CD4-positive, alpha-beta T cell treated with Interleukin-4 for 4 hours (primary cell): ENCODE measurements at regions not wholly inside any gene's neighbourhood (a gene's known extent, or its start where the extent isn't known, plus 50 kb on each side); places are given as distances from the start of the nearest gene placed in this dataset.
A peak's percentile ranks its signal among the peaks of the same experiment; 100 is the strongest.

Source experiments
- DNase-seq: peaks from one replicate; pipeline ENCODE4 v3.0.0-alpha.2; 2020

GRCh38 chr5:135203019-135203418, 169.0 kb upstream of the PITX1 start:
- DNase-seq: no peak

- DNase-seq: no peak
Measured at GRCh38 chr5:135199919-135200318, 165.9 kb upstream of the PITX1 start.

DNA sequence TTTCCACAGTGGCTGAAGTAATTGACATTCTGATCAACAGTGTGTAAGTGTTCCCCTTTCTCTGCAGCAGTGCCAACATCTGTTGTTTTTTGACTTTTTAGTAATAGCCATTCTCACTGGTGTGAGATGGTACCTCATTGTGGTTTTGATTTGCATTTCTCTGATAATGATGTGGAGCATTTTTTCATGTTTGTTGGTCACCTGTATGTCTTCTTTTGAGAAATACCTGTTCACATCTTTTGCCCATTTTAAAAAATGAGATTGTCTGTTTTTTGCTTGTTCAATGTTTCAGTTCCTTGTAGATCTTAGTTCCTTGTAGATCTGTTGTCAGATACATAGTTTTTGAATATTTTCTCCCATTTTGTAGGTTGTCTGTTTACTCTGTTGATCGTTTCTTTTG, 162.5 kb upstream of the PITX1 start:
- no peak for DNase-seq

DNA sequence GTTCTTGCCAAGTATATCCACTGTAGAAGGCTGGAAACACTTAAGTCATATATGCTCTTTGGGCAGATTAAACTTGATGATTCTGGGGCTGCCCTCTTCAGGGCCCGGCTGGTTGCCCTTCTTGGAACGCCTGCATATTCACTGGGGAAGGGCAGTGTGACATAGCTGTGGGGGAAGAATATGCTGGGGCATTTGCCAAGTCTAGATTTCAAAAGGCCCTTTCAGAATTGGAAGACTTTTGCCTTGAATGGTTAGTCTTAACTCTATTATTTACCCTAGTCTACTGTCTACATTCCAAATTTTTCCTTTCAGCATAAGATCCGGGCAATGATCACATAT, 161.2 kb upstream of the PITX1 start:
- DNase-seq: no peak

- no peak for DNase-seq
Measured at GRCh38 chr5:135194573-135195269, 160.7 kb upstream of the PITX1 start.

- DNase-seq: no peak
Measured at GRCh38 chr5:135194126-135194488, 160.1 kb upstream of the PITX1 start.

DNA sequence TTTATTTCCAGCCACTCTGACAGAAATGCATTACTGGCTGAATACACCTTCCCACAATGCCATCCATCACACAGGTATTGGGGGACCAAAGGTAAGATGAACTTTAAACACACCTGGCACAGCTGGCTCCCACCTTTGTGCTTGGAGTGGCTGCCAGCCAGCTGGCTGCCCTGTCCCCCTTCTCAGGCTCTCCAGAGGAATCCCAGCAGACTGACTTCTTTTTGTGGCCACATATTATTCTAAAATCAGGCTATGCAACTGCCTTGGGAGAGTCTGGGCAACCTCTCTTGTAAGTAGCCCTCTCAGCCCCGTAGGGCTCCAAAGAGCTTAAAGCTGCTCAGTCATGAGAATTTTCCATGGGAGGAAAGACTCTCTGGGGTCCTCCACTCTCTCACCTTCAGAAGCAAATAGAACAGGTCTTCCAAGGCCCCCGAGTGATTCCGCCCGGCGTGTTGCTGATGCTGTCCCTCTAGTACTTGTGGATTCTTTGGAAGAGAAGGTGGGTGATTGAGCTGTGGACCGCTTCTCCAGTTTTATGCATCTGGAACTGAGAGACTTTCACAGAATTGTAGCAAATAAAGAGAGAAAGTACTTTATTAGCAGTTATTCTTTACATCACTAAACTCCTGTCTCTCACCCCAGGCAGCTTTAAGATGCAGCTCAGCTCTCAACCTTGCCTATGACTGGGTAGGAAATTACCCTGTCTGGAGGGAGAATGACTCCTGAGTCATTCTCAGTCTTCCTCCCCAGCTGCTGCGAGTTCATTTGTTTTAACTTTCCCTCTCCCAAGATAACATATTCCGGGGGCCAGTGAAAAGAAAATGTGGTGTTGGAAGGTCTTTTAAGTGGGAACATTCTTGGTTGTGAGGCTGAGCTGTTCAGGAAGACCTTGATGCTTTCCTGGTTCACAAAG, 159.4 kb upstream of the PITX1 start:
- no peak for DNase-seq

DNA sequence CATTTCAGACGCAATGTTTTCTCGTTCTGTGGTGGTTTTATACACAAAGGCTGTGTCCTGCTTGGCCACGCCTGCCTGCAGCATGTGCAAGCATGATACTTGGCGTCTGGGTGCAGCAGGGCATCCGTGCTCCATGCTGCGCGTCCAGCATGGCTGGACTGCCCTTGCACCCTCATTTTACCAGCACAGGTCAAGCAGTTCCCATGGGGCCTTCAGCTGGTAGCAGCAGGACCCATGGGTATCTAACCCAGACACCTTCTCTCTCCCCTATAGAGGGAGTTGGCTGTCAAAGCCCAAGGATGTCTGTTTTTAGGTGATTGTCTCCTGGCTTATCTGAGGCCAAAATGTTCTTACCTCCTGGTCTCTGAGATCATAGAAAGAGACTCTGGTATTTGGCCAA, 158.3 kb upstream of the PITX1 start:
- DNase-seq: no peak

DNA sequence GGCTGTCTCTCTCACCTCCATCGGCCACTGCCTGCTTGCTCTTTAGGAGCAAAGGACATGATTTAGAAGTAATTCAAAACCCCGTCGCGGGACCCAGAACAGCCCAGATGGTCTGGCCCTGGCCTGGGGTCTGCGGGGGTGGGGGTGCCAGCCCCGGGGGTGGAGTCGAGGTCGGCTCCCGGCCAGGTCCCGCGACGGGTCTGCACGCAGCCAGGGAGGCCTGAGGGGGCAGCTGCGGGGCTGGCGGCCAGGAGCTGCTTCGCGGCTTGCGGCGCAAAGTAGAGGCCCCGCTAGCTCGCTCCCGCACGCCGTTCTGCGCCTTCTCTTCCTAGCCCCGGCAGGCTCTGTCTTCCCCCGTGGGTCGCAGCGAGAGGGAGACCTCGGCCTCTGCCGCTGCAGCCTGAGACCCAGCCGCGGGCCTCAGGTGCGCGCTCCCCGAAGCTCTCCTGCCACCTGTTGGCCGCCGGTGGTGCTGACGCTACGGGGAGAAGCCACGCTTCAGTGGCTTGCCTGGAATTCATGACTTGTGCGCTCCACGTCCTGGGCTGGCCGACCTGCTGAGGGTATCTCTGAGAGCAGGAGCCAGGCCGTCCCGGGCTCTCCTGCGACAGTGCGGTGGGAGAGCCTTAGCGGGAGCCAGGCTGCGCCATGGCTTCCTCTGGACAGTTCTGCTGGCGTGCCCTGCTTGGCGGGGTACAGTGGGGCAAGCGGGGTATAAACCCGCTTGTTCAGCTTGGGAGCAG, 157.2 kb upstream of the PITX1 start:
- DNase-seq: peak; percentile 43

DNA sequence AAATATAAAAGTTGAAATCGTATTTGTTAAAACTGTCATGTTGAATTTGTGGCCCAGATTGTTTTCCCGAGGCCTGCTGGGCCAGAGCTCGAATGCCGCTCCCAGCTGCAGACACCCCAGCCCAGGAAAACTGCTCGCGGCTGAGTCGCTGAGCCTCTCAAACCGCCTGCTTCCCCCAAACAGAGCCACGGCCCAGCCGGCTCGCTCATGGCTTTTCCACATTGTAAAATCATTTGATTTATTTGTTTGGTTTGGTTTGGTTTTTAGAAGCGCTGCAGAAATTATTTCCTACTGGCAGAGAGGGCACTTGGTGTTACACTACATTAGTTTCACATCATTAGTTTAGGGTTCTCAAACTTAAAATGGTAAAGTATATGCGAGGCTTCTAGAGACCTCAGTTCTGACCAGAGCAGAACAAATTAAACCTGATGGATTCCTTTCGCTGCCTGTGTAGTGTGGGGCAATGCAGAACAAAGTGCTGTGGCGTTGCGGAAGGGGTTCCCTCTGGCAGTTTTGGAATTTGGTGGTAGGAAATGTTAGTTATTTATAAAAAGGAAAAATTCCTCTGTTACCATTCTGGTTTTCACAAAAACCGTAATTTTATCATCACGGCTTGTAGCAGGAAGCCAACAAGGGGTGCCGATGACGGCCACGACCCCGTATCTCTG, 156.5 kb upstream of the PITX1 start:
- DNase-seq: no peak

DNA sequence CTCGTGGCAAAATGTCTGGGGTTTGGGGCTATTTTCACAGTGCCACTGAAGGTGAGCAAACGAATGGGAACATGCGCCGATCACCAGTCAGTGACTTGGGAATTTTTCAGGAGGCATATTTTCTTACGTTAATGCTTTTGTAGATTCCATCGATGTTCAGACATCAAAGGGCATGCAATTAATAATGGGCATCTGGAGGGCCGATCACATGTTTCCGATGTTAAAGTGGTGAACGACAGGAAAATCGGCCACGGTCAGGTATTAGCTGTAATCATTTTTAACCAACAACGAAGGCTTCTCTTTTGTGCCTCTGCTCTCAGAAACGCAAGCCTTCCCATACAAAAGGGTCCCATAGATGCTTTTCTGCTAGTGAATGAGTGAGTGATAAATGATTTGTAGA, 155.0 kb upstream of the PITX1 start:
- DNase-seq: no peak

DNA sequence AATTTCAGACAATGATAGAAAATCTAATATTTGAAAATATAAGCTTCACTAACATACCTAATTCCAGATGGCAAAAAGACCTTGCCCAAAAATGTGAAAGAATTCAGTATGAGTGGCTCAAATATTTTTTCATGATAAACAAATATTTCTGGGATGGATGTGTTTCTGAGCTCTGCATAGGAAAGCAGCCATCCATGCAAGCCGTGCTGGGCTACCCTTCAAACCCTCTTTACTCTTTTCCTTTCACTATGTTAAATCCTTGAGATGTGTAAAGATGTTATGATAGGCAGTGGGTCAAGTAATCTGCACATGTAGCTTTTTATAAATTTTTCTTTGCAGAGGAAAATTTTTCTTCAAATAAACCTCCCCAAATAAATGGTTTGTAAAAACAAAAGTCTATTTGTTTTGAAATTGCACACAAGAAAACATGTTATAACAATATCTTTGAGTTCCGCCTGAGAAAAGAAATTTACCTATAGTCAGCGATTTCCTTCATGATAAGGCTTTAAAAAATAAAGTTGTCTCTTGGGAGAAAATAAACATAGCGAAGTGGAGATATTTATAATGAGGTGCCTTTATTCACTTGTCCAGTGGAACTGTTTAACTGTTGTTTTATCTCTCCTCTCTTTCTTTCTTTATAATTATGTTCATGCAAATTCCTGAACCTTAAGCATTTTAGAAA, 154.3 kb upstream of the PITX1 start:
- DNase-seq: no peak

DNA sequence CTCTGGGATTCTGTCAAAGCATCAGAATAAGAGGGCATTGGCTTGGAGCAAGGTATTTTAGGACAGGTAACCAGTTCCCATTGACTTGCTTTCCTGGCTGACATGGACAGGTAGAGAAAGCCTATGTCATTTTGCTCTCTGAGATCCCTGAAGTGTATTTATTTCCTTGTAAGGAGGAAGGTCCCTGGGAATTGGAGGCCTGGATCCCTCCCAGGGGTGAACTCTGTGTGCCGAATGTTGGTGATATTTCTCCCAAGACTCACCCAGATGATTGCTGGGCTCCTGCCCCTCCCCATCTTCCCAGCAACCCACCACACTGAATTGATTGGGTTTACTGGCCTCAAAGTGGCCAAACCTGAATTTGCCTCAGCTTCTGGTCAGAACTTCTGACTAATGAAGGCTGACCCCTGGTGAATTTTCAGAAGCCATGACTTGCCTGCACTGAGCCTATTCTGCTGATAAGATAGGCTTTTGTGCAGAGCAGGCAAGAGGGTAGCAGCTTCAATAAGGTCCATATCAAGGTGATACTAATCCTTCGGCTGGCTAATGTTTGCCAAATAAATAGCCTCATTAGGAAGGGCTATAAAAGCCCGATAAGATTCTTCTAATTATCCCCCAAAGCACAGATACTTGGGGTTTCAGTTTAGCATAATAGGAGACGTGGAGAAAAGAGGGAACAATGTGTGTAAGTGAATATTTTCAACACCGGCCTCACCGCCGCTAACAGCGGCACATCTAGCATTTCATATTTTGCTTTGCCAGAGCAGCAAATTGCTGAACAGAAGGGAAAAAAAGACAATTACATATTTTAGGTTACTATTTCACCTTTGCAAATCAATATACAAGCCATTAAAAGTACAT, 152.9 kb upstream of the PITX1 start:
- DNase-seq: no peak

GRCh38 chr5:135185481-135186065, 151.5 kb upstream of the PITX1 start:
- no peak for DNase-seq

DNA sequence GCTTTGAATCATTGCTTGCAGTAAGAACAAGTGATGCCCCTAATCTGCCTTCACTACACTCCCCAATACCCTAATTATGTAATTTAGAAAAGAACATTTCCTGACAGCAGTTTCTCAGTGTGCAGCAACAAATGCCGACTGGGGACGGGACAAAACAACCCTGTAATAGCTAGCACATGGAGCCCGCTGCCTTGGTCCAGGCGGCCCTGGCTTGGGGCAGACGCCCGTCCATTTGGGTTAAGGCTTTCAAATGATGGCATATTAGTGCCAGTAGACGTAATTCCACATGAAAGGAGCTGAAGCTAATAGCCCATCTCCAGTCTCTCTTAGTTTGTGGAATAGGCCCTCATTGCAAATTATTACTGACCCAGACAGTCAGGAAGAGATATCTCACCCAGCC, 150.6 kb upstream of the PITX1 start:
- no peak for DNase-seq

DNA sequence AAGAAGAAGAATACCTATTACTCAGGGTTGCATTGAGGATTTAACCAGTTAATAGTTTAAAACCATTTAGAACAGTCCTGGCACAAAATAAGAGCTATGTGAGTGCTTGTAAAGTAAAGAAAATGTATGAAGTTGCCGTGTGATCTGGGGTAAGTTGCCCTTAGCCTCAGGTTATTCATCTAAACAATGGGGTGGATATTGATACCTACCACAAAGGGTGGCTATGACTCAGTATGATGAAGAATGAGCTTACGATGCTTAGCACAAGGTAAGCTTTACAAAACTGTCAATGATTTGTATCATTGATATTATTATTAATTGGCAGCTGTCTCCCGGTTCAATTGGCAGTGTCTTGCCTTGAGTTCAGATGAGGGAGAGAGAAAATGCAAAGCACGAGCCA, 149.4 kb upstream of the PITX1 start:
- DNase-seq: no peak

GRCh38 chr5:135182675-135183074, 148.6 kb upstream of the PITX1 start:
- no peak for DNase-seq

- DNase-seq: no peak
Measured at GRCh38 chr5:135181653-135182052, 147.6 kb upstream of the PITX1 start.

DNA sequence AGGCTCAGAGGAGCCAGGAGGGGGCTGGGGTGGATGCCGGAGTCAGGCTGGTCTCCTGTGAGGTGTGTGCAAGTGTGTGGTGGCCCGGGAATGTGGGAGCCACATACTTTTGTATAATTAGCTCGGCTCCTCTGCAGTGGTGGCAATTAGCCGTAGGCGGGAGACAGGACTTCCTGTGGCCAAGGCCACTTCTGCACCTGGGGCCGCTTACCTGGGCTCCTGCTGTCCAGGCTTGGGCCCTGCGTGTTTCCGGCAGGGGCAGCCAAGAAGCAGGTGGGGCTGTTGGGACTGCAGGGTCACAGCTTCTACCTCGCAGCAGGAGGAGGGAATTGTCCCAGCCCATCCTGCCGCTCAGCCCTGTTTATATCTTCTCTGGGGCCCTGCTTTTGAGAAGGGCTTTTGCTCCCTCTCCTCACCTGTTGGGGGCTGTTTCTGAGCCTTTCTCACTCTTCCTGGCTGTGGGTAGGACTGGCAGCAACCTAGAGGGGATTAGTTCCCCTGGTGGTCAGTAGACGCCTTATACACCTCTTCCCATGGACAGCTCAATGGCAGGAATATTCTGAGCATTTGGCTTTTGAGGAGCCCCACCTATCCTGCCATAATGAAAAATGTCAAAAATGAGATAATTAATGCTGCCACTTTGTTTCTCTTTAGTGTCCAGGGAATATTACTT, 145.4 kb upstream of the PITX1 start:
- DNase-seq: no peak

- no peak for DNase-seq
Measured at GRCh38 chr5:135178476-135179155, 144.6 kb upstream of the PITX1 start.
